ENCODE measurements at regions not wholly inside any gene's neighbourhood (a gene's known extent, or its start where the extent isn't known, plus 50 kb on each side); places are given as distances from the start of the nearest gene placed in this dataset.

DNA sequence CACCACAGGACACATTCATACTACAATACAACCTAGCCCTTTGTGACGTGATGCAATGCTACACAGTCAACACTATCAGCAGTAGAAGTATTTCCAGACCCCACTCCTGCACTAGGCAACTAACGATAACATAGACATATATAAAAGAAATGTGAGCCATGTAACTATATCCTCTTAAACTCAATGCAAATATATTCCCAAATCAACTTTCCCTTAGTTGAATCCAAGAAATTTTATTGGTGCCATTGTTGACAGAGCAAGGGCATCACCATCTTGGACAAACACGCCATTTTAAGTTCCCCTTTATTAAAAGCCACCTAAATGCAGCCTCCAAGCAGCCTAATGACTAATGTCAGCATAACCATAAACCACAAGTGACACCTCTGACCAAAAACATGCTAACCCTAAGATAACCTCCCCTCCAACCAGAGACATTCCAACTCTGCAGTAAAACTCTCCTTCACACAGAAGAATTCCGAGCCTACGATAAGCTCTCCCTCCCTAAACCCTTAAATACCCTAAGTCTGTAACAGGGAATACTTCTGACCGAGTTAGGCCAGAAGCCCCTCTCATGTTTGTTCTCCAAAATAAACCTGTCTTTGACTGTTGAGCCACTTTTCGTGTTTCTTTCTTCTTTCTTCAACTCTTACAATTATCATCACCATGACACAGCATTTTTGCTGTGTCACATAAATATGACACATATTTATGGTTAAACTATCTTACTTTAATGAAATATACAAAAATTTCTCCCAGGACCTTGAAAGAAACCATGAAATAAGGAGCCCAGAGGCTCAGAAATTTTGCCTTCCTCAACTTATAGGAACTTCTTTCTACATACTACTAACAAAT lies 1497.8 kb downstream of the EFNA5 start:
- no peak for DNase-seq (ENCODE audit: extremely low read depth in 1 of 2, low read depth in 1 of 2)

DNA sequence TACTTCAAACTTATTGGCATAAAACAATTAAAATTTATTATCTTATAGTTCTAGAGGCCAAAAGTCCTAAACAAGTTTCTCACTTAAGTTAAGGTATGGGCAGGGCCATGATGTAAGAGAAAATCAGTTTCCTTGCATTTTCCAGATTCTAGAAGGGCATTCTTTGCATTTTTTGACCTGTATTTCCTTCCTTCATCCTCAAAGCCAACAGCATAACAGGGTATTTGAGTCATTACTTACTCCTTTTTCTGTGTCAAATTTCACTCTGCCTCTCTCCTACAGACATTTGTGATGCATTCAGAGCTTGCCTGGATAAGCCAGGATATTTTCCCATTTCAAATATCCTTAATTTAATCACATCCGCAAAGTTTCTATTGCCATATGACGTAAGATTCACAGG lies 1499.0 kb downstream of the EFNA5 start:
- no peak for DNase-seq (ENCODE audit: extremely low read depth in 1 of 2, low read depth in 1 of 2)

DNA sequence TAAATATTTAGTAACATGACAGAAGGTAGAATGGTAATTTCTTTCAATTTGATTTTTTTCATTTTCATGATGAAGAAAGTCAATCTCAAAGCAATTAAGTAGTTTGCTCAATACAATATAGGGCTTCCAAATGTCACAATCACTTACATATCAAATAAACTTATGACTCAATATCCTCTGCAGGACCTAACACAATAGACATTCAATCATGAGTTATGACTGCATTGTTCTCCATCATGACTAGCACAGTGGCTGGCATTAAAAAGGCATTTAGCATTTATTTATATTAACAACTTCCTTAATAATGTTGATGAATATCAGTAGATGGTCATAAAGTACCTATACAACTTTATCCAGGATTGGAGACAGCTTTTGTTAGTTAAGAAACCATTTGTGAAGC lies 1499.6 kb downstream of the EFNA5 start:
- DNase-seq (ENCODE audit: extremely low read depth in 1 of 2, low read depth in 1 of 2) = no peak

DNA sequence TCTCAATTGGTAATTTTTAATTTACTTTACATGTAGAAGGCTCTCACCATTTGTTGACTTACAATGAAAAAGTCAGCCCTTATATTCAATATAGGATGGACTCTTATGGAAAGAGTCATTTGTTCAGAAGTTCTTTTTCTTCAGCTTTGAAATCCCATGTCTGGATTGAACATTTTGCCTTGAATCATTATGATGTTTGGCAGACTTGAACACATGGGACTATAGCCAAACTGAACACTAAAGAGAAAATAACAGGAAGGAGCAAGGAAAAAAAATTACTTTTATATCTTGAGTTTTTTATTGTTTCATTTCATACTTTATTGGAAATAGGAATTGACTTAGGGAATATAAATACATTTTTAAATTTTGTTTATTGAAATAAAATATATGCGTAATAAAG lies 1503.0 kb downstream of the EFNA5 start:
- no peak for DNase-seq (ENCODE audit: extremely low read depth in 1 of 2, low read depth in 1 of 2)

DNA sequence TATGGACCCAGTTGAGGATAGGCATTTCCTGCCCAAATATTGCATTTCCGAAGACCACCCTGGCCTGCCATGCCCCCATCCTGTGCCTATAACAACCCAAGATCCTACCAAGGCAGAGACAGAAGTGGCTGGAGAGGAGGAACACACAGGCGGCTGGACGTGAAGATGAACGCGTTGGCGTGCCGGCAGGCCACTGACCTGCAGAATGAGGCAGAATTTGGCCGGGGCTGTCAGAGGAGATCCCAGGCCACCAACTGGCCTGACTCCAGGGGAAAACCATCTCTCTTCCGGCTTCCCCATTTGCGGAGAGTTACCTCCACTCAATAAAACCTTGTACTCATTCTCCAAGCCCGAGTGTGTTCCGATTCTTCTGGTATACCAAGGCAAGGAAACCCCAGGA lies 1507.5 kb downstream of the EFNA5 start:
- DNase-seq (ENCODE audit: extremely low read depth in 1 of 2, low read depth in 1 of 2) = no peak

DNA sequence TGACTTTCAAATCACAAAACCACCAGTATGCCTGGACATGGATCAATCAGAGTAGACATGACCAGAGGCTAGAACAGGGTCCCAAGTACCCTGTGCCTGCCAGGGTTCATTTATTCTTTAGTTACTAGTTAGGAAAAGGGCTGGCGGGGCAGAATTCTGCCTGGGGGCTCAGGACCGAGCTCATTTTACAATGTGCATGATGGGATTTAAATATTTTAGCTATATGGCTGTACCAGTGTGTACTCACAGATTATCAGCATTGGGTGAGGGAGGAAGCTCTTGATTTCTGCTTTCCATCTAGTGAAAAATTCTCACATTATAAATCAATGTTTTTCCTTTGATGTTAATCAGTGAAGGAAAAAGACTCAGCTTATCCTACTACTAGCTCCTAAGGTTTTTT lies 1511.1 kb downstream of the EFNA5 start:
- DNase-seq (ENCODE audit: extremely low read depth in 1 of 2, low read depth in 1 of 2) = no peak

DNA sequence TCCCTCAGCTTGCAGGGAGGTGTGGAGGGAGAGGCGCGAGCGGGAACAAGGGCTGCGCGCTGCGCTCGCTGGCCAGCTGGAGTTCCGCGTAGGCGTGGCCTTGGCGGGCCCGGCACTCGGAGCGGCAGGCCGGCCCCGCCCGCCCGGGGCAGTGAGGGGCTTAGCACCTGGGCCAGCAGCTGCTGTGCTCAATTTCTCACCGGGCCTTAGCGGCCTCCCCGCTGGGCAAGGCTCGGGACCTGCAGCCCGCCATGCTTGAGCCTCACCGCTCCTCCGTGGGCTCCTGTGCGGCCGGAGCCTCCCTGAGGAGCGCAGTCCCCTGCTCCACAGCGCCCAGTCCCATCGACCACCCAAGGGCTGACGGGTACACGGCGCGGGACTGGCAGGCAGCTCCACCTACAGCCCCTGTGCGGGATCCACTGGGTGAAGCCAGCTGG lies 1516.4 kb downstream of the EFNA5 start:
- DNase-seq (ENCODE audit: extremely low read depth in 1 of 2, low read depth in 1 of 2) = no peak

DNA sequence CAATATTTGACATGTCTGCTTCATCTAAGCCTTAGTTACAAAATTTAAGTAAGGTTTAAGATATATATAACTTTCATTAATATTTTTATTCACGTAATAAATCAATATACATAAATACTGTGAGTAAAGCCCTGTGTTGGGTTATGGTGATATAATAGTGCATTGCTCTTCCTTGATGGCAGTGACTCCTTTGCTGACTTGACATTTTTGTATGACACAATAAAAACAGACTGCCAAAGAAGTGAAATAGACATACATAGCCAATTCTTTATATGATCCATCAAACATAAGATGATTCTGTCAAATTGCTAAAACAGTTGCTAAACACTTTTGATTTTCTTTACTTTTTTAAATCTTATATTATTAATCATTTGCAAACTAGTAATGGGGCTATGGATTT lies 1518.2 kb downstream of the EFNA5 start:
- DNase-seq (ENCODE audit: extremely low read depth in 1 of 2, low read depth in 1 of 2) = no peak

DNA sequence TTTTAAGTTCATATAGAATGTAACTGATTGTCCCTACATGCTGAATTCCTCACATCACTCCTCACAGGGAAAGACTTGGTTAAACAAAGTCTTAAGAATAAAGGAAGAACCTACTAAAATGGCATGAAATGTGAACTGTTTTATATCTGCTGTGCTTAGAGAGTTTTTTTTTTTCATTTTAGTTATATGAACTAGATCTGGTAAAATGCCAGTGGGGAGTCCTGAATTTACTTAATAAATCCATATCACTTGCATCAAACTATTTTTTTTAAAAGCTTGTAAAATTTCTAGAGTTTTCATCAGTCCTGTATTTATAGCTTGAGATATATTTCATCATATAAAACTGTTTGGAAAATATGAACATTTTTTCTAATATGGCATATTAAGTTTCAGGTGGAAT lies 1528.6 kb downstream of the EFNA5 start:
- DNase-seq (ENCODE audit: extremely low read depth in 1 of 2, low read depth in 1 of 2) = no peak

DNA sequence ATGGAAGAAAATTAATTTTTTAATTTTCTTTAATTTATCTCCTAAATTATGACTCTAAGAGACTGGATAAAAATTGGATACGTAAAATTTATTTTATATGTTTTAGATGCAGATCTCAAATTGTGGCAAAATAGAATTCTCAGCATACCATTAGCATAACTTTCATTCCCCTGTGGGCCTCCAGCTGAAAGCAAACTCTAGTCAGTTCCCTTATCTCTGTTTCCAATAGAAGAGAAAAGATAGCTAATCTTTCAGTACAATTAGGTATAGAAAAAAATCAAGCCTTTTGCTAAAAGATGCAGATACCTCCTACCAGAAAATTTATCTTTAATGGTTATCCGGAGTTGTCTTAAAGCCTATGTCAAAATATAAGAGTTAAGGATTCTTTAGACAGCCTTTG lies 1530.6 kb downstream of the EFNA5 start:
- DNase-seq (ENCODE audit: extremely low read depth in 1 of 2, low read depth in 1 of 2) = no peak

DNA sequence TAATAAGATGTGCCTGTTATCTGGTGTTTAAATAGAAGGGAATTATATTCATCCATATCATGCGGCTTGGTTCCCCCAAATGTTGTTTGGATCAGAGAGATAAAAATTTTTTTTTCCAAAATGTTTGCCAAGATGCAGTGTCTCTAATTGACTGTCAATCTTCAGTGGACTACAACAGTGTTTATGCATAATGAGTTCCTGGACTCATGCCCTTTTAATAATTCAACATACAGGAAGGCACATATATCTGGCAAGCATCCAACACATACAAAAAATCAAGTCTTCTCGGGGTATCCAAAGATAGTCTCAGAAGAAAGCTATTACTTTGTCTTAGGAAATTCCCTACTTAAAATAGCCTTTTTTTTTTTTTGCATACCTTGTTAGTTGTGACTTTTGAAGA lies 1534.7 kb downstream of the EFNA5 start:
- no peak for DNase-seq (ENCODE audit: extremely low read depth in 1 of 2, low read depth in 1 of 2)

DNA sequence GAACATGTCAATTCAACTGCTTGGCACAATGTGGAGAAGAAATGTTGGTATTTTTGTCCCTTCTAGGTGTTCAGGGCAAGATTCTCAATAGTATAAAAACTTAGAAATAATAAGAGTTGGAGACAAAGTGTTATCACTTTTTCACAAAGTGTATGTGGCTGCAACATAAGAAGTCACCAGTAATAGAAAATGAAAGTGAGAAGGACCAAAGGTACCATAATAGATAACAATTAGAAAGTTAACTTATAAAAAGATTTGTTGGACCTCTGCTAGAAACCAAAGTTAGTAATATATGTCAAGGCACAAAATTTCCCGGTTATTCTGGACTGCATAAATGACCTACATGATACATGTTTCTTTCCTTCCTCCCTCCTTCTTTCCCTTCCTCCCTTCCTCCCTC lies 1535.3 kb downstream of the EFNA5 start:
- no peak for DNase-seq (ENCODE audit: extremely low read depth in 1 of 2, low read depth in 1 of 2)

DNA sequence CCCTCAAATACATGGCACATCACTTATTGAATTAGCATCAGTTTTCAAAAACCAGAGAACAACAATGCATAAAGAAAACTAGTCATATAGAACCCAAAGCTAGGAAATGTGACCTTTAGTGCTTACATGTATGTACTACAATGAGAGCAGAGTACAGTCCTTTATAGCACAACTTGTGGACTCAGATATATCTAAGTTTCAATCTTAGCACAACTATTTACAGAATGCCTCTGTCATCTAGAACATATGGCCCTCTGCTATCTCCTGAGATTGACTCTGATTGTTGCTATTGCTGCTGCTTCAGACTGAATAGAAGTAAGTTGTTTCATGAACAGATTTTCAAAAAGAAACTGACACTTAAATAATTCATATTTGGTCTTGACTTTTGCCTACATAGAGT lies 1536.2 kb downstream of the EFNA5 start:
- no peak for DNase-seq (ENCODE audit: extremely low read depth in 1 of 2, low read depth in 1 of 2)

DNA sequence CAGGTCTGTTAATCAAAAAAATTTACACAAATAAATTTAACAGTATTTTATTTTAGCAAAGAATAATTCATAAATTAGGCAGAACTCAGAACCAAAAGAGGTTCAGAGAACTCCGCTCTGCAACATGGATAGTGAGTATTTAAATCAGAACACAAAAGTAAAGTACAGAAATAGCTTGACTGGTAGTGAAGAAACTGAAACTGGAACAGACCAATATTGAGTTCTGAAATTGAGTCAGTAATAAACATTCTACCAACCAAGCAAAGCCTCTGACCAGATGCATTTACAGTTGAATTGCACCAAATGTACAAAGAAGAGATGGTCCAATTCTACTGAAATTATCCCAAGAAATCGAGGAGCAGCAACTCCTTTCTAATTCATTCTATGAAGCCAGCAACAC lies 1542.8 kb downstream of the EFNA5 start:
- no peak for DNase-seq (ENCODE audit: extremely low read depth in 1 of 2, low read depth in 1 of 2)

DNA sequence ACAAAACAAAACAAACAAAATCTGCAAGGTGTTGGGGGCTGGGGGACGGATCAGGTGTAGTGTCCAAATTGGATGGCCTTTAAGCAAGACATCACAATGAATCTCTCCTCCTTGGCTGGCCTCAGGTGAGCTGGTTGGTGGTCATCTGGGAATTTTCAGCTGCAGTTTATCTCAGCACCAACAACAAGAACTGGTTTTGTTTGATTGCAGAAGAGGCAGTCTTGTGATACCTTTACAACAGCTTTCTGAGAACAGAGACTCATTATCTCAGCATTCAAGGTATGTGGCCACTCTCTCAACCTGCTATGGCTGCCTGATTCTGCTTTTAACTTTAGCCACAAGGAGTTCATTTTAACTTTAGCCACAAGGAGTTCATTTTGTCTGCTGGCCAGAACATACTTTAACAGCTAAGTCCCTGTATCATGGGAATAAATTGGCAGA lies 1543.4 kb downstream of the EFNA5 start:
- no peak for DNase-seq (ENCODE audit: extremely low read depth in 1 of 2, low read depth in 1 of 2)

DNA sequence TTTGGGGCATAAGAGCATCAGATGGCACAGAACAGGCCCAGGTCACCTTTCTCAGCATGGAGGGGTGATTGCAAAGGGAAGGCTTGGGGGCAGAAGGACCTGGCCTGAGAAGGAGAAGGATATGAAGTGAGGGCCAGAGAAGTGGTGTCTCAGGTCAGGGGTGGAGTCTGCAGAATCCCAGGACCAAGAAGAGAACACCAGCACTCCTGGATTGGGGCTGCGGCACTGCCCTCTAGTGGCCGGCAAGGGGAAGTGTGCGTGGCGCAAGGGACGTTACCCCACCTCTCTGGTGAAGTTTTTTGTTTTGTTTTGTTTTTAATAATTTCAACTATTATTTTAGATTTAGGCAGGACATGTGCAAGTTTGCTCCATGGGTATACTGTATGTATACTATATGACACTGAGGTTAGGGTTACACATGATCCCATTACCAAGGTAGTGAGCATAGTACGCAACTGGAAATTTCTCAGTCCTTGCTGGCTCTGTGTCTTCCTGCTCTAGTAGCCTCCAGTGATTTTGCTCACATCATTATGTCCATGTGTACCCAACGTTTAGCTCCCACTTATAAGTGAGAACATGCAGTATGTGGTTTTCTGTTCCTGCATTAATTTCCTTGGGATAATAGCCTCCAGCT lies 1548.6 kb downstream of the EFNA5 start:
- DNase-seq (ENCODE audit: extremely low read depth in 1 of 2, low read depth in 1 of 2) = no peak

DNA sequence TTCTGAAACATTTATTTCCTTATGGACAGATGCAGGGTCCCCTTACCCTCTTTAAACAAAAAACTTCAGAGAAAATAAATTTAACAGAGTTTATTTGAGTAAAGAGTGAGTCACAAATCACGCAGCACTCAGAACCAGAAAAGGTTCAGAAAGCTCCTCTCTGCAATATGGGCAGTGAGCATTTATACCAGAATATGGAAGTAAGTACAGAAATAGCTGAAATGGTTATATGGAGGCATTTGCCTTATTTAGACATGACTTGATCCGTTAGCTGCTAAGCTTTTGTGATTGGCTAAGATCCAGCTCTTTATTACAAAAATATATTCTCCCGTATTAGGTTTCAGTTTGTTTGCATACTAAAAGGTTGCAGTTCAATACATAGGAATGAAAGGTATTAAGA lies 1554.1 kb downstream of the EFNA5 start:
- DNase-seq (ENCODE audit: extremely low read depth in 1 of 2, low read depth in 1 of 2) = no peak

DNA sequence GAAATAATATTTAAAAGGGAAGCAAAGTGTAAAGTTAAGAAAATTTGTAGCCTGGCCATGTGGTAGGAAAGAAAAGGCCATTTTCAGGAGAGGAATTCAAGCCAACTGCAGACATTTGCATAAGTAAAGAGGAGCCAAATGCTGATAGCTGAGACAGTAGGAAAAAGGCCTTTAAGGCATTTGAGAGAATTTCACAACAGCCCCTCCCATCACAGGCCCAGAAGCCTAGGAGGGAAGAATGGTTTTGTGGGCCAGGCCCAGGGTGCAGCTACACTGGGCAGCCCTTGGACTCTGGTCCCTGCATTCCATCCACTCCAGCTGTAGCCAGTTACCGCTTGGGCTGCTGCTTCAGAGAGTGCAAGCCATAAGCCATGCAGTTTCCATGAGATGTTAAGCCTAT lies 1556.8 kb downstream of the EFNA5 start:
- DNase-seq (ENCODE audit: extremely low read depth in 1 of 2, low read depth in 1 of 2) = no peak

DNA sequence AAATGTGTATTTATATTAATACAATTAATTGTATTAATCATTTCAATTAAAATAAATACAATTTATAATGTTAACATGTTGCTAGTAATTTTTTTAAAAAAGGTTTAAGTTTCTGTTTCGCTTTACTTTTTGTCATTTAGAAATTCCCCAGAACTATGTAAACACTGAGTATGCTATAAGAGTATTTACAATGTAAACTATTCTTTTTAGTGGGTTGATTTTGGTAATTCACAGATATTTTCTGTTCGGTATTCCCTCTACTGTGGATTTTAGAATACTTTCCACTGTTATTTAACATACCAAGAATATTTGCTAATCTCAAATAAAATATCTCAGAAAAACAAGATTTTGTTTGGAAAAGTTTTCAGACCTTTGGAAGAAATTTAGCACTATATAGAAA lies 1564.4 kb downstream of the EFNA5 start:
- DNase-seq (ENCODE audit: extremely low read depth in 1 of 2, low read depth in 1 of 2) = no peak

DNA sequence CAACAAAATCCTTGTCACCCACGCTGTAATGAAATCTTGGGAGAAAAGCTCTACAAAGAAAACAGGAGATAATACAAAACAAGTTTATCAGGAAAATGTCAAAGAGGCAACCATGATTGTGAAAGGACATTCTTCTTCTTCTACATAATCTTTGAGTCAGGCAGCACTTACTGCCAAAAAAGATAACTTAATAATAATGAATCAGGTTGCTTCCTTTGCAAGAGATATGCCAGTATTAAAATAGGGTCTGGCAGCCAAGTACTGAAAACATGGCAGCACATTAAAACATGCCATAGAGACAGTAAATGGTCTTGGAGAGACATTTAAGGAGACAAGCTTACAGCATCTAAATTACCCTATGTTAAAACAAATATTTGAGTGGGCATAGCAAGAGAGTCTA lies 1573.4 kb downstream of the EFNA5 start:
- DNase-seq (ENCODE audit: extremely low read depth in 1 of 2, low read depth in 1 of 2) = no peak

DNA sequence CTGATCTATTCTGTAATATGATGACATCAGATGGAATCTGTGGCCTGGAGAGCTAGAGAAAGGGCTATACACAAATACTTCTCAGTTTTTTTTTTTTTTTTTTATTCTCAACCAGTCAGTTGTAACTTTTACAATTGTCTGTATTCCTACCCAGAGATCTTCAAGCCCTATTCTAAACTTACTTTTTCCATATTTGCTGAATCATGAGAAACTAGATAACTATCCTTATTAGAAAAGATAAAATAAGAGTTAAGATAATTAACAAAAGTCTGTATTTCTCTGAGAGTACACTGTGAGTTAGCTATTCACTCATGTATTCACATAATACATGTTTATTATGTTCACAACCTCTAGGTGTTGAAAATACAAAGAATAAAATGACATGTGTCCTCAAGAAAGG lies 1575.9 kb downstream of the EFNA5 start:
- no peak for DNase-seq (ENCODE audit: extremely low read depth in 1 of 2, low read depth in 1 of 2)

DNA sequence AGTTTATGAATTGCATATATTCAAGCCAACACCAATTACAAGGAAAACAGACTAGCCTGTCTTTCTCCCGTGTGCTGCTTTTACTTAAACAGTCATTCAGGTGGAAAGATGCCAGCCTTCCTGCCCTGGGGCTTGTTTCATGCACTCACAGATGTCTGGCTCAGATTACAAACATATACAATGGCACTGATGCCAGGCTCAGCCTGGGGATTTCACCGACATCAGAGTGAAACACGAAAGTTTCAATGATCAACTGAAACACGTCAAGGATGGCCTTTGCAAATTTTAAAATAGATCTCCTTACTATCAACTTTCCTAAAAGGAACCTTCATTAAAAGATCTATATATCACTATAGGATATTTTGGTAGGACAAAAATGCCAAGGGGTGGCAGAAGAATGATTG lies 1576.5 kb downstream of the EFNA5 start:
- no peak for DNase-seq (ENCODE audit: extremely low read depth in 1 of 2, low read depth in 1 of 2)

DNA sequence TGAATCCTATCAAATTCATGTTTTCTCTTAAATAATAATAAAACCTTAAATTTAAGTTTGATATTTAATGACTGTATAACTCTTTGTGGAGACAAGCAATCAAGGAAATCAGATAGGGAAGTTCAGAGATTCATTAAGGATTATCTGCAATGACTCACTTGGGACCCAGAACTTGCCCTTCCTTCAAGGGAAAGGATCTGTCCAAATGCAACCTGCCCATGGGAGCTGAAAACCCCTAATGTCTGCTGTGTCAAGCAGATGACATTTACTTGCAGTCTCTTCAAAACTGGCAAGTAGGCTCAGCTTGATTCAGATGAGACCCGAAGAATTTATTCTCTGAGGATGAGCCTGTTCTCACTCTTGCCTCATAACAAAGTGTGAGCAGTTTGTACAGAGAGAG lies 1577.6 kb downstream of the EFNA5 start:
- DNase-seq (ENCODE audit: extremely low read depth in 1 of 2, low read depth in 1 of 2) = no peak
